Loucy (cell line): ENCODE measurements at regions not wholly inside any gene's neighbourhood (a gene's known extent, or its start where the extent isn't known, plus 50 kb on each side); places are given as distances from the start of the nearest gene placed in this dataset.

Experiments used
- H2AFZ ChIP-seq: fragments of 200-600 bp; sonication (generic); 2 replicates; pipeline ENCODE4 v1.6.0; 2016; ENCODE audit warnings: antibody characterized with exemption, mild to moderate bottlenecking, low read length, moderate library complexity
- H3F3A ChIP-seq: fragments of 200-600 bp; 2 replicates; pipeline ENCODE4 v1.6.0; 2016; ENCODE audit warnings: antibody characterized with exemption, low read depth, mild to moderate bottlenecking
- H3K27me3 ChIP-seq: fragments of 200-600 bp; sonication (generic); 2 replicates; pipeline ENCODE4 v1.6.1; 2014; ENCODE audit warnings: low read length, mild to moderate bottlenecking; ENCODE audit not compliant: insufficient read depth, poor library complexity, severe bottlenecking
- H3K36me3 ChIP-seq: fragments of 200-600 bp; sonication (generic); 2 replicates; pipeline ENCODE4 v1.6.1; 2016; ENCODE audit warnings: low read length; ENCODE audit not compliant: insufficient read depth
- H3K4me1 ChIP-seq: fragments of 200-600 bp; sonication (generic); 2 replicates; pipeline ENCODE4 v1.5.1; 2014; ENCODE audit warnings: low read length, mild to moderate bottlenecking; ENCODE audit not compliant: insufficient read depth, poor library complexity, severe bottlenecking
- H3K4me2 ChIP-seq: fragments of 200-600 bp; sonication (generic); 2 replicates; pipeline ENCODE4 v1.6.0; 2014; ENCODE audit warnings: antibody characterized with exemption, low read length, low read depth, mild to moderate bottlenecking; ENCODE audit not compliant: poor library complexity, severe bottlenecking
- H3K4me3 ChIP-seq: fragments of 200-600 bp; sonication (generic); 2 replicates; pipeline ENCODE4 v1.5.1; 2014; ENCODE audit warnings: low read length, mild to moderate bottlenecking, mixed read lengths; ENCODE audit not compliant: poor library complexity, severe bottlenecking
- H3K79me2 ChIP-seq: fragments of 200-600 bp; sonication (generic); 2 replicates; pipeline ENCODE4 v1.6.1; 2014; ENCODE audit warnings: low read length; ENCODE audit not compliant: insufficient read depth
- H3K9ac ChIP-seq: fragments of 200-600 bp; sonication (generic); 2 replicates; pipeline ENCODE4 v1.6.0; 2014; ENCODE audit warnings: mild to moderate bottlenecking, low read depth, low read length, moderate library complexity; ENCODE audit not compliant: poor library complexity, severe bottlenecking
- H3K9me2 ChIP-seq: fragments of 200-600 bp; sonication (generic); replicated peaks from 2 replicates; pipeline ENCODE4 v1.6.1; 2016; ENCODE audit warnings: low read depth, low read length, mixed read lengths
- H3K9me3 ChIP-seq: fragments of 200-600 bp; sonication (generic); 2 replicates; pipeline ENCODE4 v1.6.1; 2014; ENCODE audit warnings: mild to moderate bottlenecking, antibody characterized with exemption, low read length, low read depth; ENCODE audit not compliant: insufficient read depth
- H4K20me1 ChIP-seq: fragments of 200-600 bp; sonication (generic); 2 replicates; pipeline ENCODE4 v1.6.0; 2014; ENCODE audit warnings: antibody characterized with exemption, low read length, mild to moderate bottlenecking; ENCODE audit not compliant: insufficient read depth, poor library complexity, severe bottlenecking
- CTCF ChIP-seq: fragments of 200-600 bp; sonication (generic); conservative IDR thresholded peaks from 2 replicates; pipeline ENCODE4 v1.5.1; 2014; ENCODE audit warnings: mild to moderate bottlenecking, antibody characterized with exemption, low read length
- EZH2phosphoT487 ChIP-seq: fragments of 200-600 bp; IDR thresholded peaks from 2 replicates; pipeline ENCODE4 v1.6.1; 2018; ENCODE audit warnings: antibody characterized with exemption, mild to moderate bottlenecking, moderate library complexity, borderline replicate concordance

GRCh38 chr7:10724449-10724848 is 249.2 kb upstream of the PHF14 start:
- Histone ChIP-seq H3K9ac (no peak overlapping the region), H3K4me2 (no peak overlapping the region), H3K36me3 (no peaks in the 10 kb centered on the region), H3K79me2 (no peaks in the 10 kb centered on the region), H3K4me1 (no peaks in the 10 kb centered on the region), H3K9me3 (no peaks in the 10 kb centered on the region), H3F3A (no peaks in the 10 kb centered on the region), H2AFZ (no peak overlapping the region), H3K9me2 (no peaks in the 10 kb centered on the region), H4K20me1 (no peaks in the 10 kb centered on the region), H3K27me3 (no peaks in the 10 kb centered on the region), H3K4me3 (no peak overlapping the region)
- TF ChIP-seq EZH2phosphoT487 = no peak
- no peak for TF ChIP-seq CTCF

- TF ChIP-seq EZH2phosphoT487 (no peak), CTCF (no peak)
- Histone ChIP-seq H3K79me2 (no peaks in the 10 kb centered on the region), H3K4me1 (no peaks in the 10 kb centered on the region), H4K20me1 (no peaks in the 10 kb centered on the region), H3K9ac (no peak overlapping the region), H3K4me3 (no peak overlapping the region), H3K9me2 (no peaks in the 10 kb centered on the region), H3K4me2 (no peak overlapping the region), H3K27me3 (no peaks in the 10 kb centered on the region), H3K9me3 (no peaks in the 10 kb centered on the region), H3K36me3 (no peaks in the 10 kb centered on the region), H3F3A (no peaks in the 10 kb centered on the region), H2AFZ (no peak overlapping the region)
Measured at GRCh38 chr7:10727636-10728035, 246.0 kb upstream of the PHF14 start.

GRCh38 chr7:10731253-10731773 is 242.4 kb upstream of the PHF14 start:
- Histone ChIP-seq H3K27me3 (no peaks in the 10 kb centered on the region), H3K4me3 (no peak overlapping the region), H4K20me1 (no peaks in the 10 kb centered on the region), H3K4me2 (no peak overlapping the region), H3K4me1 (no peaks in the 10 kb centered on the region), H3K79me2 (no peaks in the 10 kb centered on the region), H3K9ac (no peak overlapping the region), H3K9me2 (no peaks in the 10 kb centered on the region), H3F3A (no peaks in the 10 kb centered on the region), H2AFZ (no peak overlapping the region), H3K36me3 (no peaks in the 10 kb centered on the region), H3K9me3 (no peaks in the 10 kb centered on the region)
- no peak for TF ChIP-seq EZH2phosphoT487
- no peak for TF ChIP-seq CTCF
